GM10248 (cell line): ENCODE measurements at regions not wholly inside any gene's neighbourhood (a gene's known extent, or its start where the extent isn't known, plus 50 kb on each side); places are given as distances from the start of the nearest gene placed in this dataset.

Experiments used
- CTCF ChIA-PET: fragments of 300-600 bp; sonication (Branson Sonifier 250); formaldehyde crosslinking; extraction: SDS; loops from one replicate; lab custom pipeline; 2021; ENCODE audit warnings: antibody characterized with exemption; lab: Yijun Ruan, JAX
- POLR2A ChIA-PET: fragments of 350-650 bp; sonication (Branson Sonifier 250); formaldehyde crosslinking; extraction: SDS; loops from one replicate; lab custom pipeline; 2020; ENCODE audit warnings: antibody characterized with exemption; lab: Yijun Ruan, JAX
- DNase-seq: peaks from one replicate; pipeline ENCODE4 v3.0.0; 2012; ENCODE audit errors: extremely low spot score
- CTCF ChIP-seq: IDR thresholded peaks from 2 replicates; pipeline ENCODE4 v1.5.1; 2012; ENCODE audit warnings: mild to moderate bottlenecking, low read depth; ENCODE audit errors: extremely low read depth, missing control alignments, control extremely low read depth

GRCh38 chr5:68446070-68446357, 230.5 kb downstream of the PIK3R1 start:
- POLR2A ChIA-PET: interaction anchor here (1.5 kb wide), 1 partner anchor 12 kb away, joined by 4 read pairs; no protein-coding TSS in a partner anchor
- CTCF ChIA-PET: interaction anchor here (1.3 to 7.0 kb wide), 3 partner anchors 15 to 173 kb away, joined by 6 to 56 read pairs (median 8); no protein-coding TSS in a partner anchor

GRCh38 chr5:68446487-68446894, 230.9 kb downstream of the PIK3R1 start:
- DNase-seq: peak; percentile 31
- CTCF ChIA-PET: interaction anchor here (1.0 to 7.0 kb wide), 5 partner anchors 15 to 173 kb away, joined by 3 to 56 read pairs (median 6); no protein-coding TSS in a partner anchor
- POLR2A ChIA-PET: interaction anchor here (1.5 kb wide), 1 partner anchor 12 kb away, joined by 4 read pairs; no protein-coding TSS in a partner anchor
- no peak for TF ChIP-seq CTCF

More at GRCh38 chr5:68446070-68446357, 230.5 kb downstream of the PIK3R1 start:
- TF ChIP-seq CTCF: no peak
- no peak for DNase-seq

- TF ChIP-seq CTCF: no peak
- no peak for DNase-seq
- POLR2A ChIA-PET: no interaction called here
- CTCF ChIA-PET: interaction anchor here (1.0 to 7.0 kb wide), 6 partner anchors 9 to 174 kb away, joined by 3 to 56 read pairs (median 3); no protein-coding TSS in a partner anchor
Measured at GRCh38 chr5:68447136-68447929, 231.8 kb downstream of the PIK3R1 start.

- no peak for DNase-seq
- POLR2A ChIA-PET: no interaction called here
- CTCF ChIA-PET: interaction anchor here (0.8 to 7.0 kb wide), 6 partner anchors 8 to 163 kb away, joined by 3 to 56 read pairs (median 8); no protein-coding TSS in a partner anchor
- no peak for TF ChIP-seq CTCF
Measured at GRCh38 chr5:68449380-68449779, 233.8 kb downstream of the PIK3R1 start.

GRCh38 chr5:68450245-68450852, 234.8 kb downstream of the PIK3R1 start:
- no peak for TF ChIP-seq CTCF
- CTCF ChIA-PET: interaction anchor here (1.2 to 7.0 kb wide), 5 partner anchors 9 to 164 kb away, joined by 3 to 56 read pairs (median 11); no protein-coding TSS in a partner anchor
- POLR2A ChIA-PET: no interaction called here
- DNase-seq: no peak

- POLR2A ChIA-PET: no interaction called here
- no peak for DNase-seq
- no peak for TF ChIP-seq CTCF
- CTCF ChIA-PET: interaction anchor here (1.4 to 7.0 kb wide), 4 partner anchors 9 to 165 kb away, joined by 3 to 56 read pairs (median 8); no protein-coding TSS in a partner anchor
Measured at GRCh38 chr5:68452286-68452685, 236.7 kb downstream of the PIK3R1 start.
